ENCODE measurements at regions not wholly inside any gene's neighbourhood (a gene's known extent, or its start where the extent isn't known, plus 50 kb on each side); places are given as distances from the start of the nearest gene placed in this dataset.

GRCh38 chr4:124454772-124455270 is 257.7 kb downstream of the ANKRD50 start:
- TF ChIP-seq ZNF384 (IDR thresholded peaks at IDR 0.05) (no peak), BHLHE40 (IDR thresholded peaks at IDR 0.05; ENCODE audit: borderline replicate concordance) (no peak), TARDBP (IDR thresholded peaks at IDR 0.05) (no peak), ARNT (IDR thresholded peaks at IDR 0.05) (no peak), HDGF (IDR thresholded peaks at IDR 0.05; ENCODE audit: borderline replicate concordance) (no peak), FOXM1 (IDR thresholded peaks at IDR 0.05; ENCODE audit: borderline replicate concordance) (no peak), SP1 (IDR thresholded peaks at IDR 0.05) (no peak), SUZ12 (IDR thresholded peaks at IDR 0.05) (no peak), ELF4 (IDR thresholded peaks at IDR 0.05) (no peak)
